Brain microvascular endothelial cell (primary cell): ENCODE measurements at regions not wholly inside any gene's neighbourhood (a gene's known extent, or its start where the extent isn't known, plus 50 kb on each side); places are given as distances from the start of the nearest gene placed in this dataset.

Source experiments
- DNase-seq: peaks from one replicate; pipeline ENCODE4 v3.0.0-alpha.2; 2020
- H3K27ac ChIP-seq: fragments of 250-450 bp; sonication (Bioruptor Pico); 2 replicates; pipeline ENCODE4 v1.5.1; 2020; ENCODE audit warnings: mild to moderate bottlenecking, moderate library complexity
- H3K27me3 ChIP-seq: fragments of 250-450 bp; sonication (Bioruptor Pico); replicated peaks from 2 replicates; pipeline ENCODE4 v1.5.1; 2020; ENCODE audit warnings: mild to moderate bottlenecking
- H3K36me3 ChIP-seq: fragments of 250-450 bp; sonication (Bioruptor Pico); replicated peaks from 2 replicates; pipeline ENCODE4 v1.5.1; 2020; ENCODE audit warnings: mild to moderate bottlenecking
- H3K4me3 ChIP-seq: 2 replicates; pipeline ENCODE4 v1.5.1; 2011; ENCODE audit warnings: low read depth, mild to moderate bottlenecking, control low read depth, low read length, moderate library complexity
- in situ Hi-C: cut with HindIII; loops from 2 replicates; pipeline ENCODE4 v1.10.0; 2017; ENCODE audit warnings: low sequenced_read_pairs, low pct_ligation_motif_present
- TF ChIP-seq, protein P1 (sequence below): IDR thresholded peaks from 2 replicates; pipeline ENCODE4 v1.5.1; 2011; ENCODE audit warnings: low read depth, mild to moderate bottlenecking, moderate library complexity, low read length, control low read depth, inconsistent platforms; ENCODE audit errors: missing control alignments

DNA sequence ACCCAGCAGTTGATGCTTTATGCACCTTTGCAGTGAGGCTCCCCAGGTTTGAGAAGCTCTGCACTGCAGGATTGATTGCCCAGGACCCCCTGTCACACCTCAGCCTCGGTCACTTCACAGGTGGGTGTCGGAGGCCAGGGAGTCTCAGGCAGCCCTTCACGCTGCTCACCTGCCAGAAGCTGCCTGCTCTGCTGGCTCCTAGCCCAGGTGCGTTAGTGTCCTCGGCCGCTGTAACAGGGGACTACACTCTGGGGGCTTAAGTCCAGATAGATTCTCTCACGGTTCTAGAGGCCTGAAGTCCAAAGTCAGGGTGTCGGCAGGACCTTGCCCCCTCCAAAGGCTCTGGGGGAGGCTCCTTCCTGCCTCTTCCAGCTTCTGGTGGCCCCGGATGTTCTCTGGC, 79.9 kb downstream of the CPZ start:
- H3K4me3 ChIP-seq = no peak overlapping the region
- no peaks in the 10 kb centered on the region for H3K36me3 ChIP-seq
- H3K27ac ChIP-seq = no peak overlapping the region
- DNase-seq = no peak
- TF ChIP-seq, protein P1, sequence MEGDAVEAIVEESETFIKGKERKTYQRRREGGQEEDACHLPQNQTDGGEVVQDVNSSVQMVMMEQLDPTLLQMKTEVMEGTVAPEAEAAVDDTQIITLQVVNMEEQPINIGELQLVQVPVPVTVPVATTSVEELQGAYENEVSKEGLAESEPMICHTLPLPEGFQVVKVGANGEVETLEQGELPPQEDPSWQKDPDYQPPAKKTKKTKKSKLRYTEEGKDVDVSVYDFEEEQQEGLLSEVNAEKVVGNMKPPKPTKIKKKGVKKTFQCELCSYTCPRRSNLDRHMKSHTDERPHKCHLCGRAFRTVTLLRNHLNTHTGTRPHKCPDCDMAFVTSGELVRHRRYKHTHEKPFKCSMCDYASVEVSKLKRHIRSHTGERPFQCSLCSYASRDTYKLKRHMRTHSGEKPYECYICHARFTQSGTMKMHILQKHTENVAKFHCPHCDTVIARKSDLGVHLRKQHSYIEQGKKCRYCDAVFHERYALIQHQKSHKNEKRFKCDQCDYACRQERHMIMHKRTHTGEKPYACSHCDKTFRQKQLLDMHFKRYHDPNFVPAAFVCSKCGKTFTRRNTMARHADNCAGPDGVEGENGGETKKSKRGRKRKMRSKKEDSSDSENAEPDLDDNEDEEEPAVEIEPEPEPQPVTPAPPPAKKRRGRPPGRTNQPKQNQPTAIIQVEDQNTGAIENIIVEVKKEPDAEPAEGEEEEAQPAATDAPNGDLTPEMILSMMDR = no peak
- no peaks in the 10 kb centered on the region for H3K27me3 ChIP-seq
- in situ Hi-C loops = no loop called here

DNA sequence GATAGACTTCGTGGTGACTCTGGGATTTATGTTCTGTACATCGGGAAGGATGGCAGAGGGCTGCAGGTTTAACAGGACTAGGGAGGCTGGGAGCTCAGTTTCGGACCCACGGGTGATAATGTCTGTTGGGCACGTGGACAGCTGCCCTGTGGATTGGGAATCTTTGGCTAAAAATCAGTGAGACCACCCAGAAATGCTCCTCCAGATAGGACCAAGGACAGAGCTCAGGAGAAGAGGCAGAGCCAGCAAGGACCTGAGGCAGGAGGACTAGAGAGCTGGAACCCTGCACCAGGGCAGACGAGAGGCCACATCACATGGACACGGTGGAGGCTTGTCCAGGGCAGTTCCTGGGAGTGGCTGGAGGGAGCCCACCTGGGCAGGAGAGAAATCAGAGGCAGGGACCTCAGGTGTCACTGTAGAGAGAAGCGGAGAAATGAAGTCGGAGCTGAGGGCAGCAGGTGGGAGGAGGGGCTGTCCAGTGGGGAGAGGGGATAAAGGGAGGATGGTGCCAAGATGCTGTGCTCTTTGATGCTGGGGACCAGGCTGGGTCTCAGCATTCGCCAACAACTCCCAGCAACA, 79.2 kb downstream of the CPZ start:
- in situ Hi-C loops = no loop called here
- TF ChIP-seq, protein P1 = no peak

More for the DNA sequence above, 79.2 kb downstream of the CPZ start:
- H3K27ac ChIP-seq = no peak overlapping the region
- DNase-seq = no peak
- H3K36me3 ChIP-seq = no peaks in the 10 kb centered on the region
- H3K27me3 ChIP-seq = no peaks in the 10 kb centered on the region
- no peak overlapping the region for H3K4me3 ChIP-seq
